ENCODE measurements at regions not wholly inside any gene's neighbourhood (a gene's known extent, or its start where the extent isn't known, plus 50 kb on each side); places are given as distances from the start of the nearest gene placed in this dataset.

GRCh38 chr20:41715526-41715925 is 97.3 kb upstream of the CHD6 start:
- Histone ChIP-seq H3K4me3 (ENCODE audit: insufficient read depth, low read length) (no peak overlapping the region), H3K79me2 (ENCODE audit: insufficient read depth, low read length) (no peaks in the 10 kb centered on the region), H3K9me3 (ENCODE audit: low read depth, low read length) (no peaks in the 10 kb centered on the region), H3K4me2 (ENCODE audit: insufficient read depth, low read length) (no peak overlapping the region), H4K20me1 (ENCODE audit: insufficient read depth, low read length) (no peaks in the 10 kb centered on the region), H3K27me3 (ENCODE audit: insufficient read depth, low read length) (no peaks in the 10 kb centered on the region), H3K4me1 (ENCODE audit: insufficient read depth, low read length) (no peaks in the 10 kb centered on the region), H3K27ac (ENCODE audit: low read depth, low read length) (no peak overlapping the region), H2AFZ (ENCODE audit: low read length) (no peak overlapping the region), H3K36me3 (ENCODE audit: insufficient read depth, low read length) (no peaks in the 10 kb centered on the region)
- DNase-seq (ENCODE audit: insufficient read length, low spot score, missing footprints) = no peak
- TF ChIP-seq CTCF (IDR thresholded peaks at IDR 0.05; ENCODE audit: extremely low read depth, low read depth, low read length) = no peak

- Histone ChIP-seq H3K4me2 (ENCODE audit: insufficient read depth, low read length) (no peak overlapping the region), H3K27me3 (ENCODE audit: insufficient read depth, low read length) (no peaks in the 10 kb centered on the region), H3K36me3 (ENCODE audit: insufficient read depth, low read length) (no peaks in the 10 kb centered on the region), H2AFZ (ENCODE audit: low read length) (no peak overlapping the region), H3K9me3 (ENCODE audit: low read depth, low read length) (no peaks in the 10 kb centered on the region), H3K4me1 (ENCODE audit: insufficient read depth, low read length) (no peaks in the 10 kb centered on the region), H3K27ac (ENCODE audit: low read depth, low read length) (no peak overlapping the region), H3K4me3 (ENCODE audit: insufficient read depth, low read length) (no peak overlapping the region), H3K79me2 (ENCODE audit: insufficient read depth, low read length) (no peaks in the 10 kb centered on the region), H4K20me1 (ENCODE audit: insufficient read depth, low read length) (no peaks in the 10 kb centered on the region)
- DNase-seq (ENCODE audit: insufficient read length, low spot score, missing footprints) = no peak
- no peak for TF ChIP-seq CTCF (IDR thresholded peaks at IDR 0.05; ENCODE audit: extremely low read depth, low read depth, low read length)
These were observed 95.9 kb upstream of the CHD6 start for GRCh38 chr20:41714030-41714429.

GRCh38 chr20:41704896-41705295 is 86.7 kb upstream of the CHD6 start:
- H3K27me3 ChIP-seq (ENCODE audit: insufficient read depth, low read length) = no peaks in the 10 kb centered on the region
- no peaks in the 10 kb centered on the region for H3K36me3 ChIP-seq (ENCODE audit: insufficient read depth, low read length)
- H3K4me2 ChIP-seq (ENCODE audit: insufficient read depth, low read length) = no peak overlapping the region
- TF ChIP-seq CTCF (IDR thresholded peaks at IDR 0.05; ENCODE audit: extremely low read depth, low read depth, low read length) = no peak
- no peaks in the 10 kb centered on the region for H3K9me3 ChIP-seq (ENCODE audit: low read depth, low read length)
- H3K4me3 ChIP-seq (ENCODE audit: insufficient read depth, low read length) = no peak overlapping the region
- H4K20me1 ChIP-seq (ENCODE audit: insufficient read depth, low read length) = no peaks in the 10 kb centered on the region
- H3K4me1 ChIP-seq (ENCODE audit: insufficient read depth, low read length) = no peaks in the 10 kb centered on the region
- no peaks in the 10 kb centered on the region for H3K79me2 ChIP-seq (ENCODE audit: insufficient read depth, low read length)
- no peak overlapping the region for H2AFZ ChIP-seq (ENCODE audit: low read length)
- no peak for DNase-seq (ENCODE audit: insufficient read length, low spot score, missing footprints)
- no peak overlapping the region for H3K27ac ChIP-seq (ENCODE audit: low read depth, low read length)

GRCh38 chr20:41702647-41703046 is 84.5 kb upstream of the CHD6 start:
- H3K4me3 ChIP-seq (ENCODE audit: insufficient read depth, low read length) = no peak overlapping the region
- TF ChIP-seq CTCF (IDR thresholded peaks at IDR 0.05; ENCODE audit: extremely low read depth, low read depth, low read length) = no peak
- no peaks in the 10 kb centered on the region for H3K4me1 ChIP-seq (ENCODE audit: insufficient read depth, low read length)
- no peaks in the 10 kb centered on the region for H3K36me3 ChIP-seq (ENCODE audit: insufficient read depth, low read length)
- no peak overlapping the region for H2AFZ ChIP-seq (ENCODE audit: low read length)
- no peaks in the 10 kb centered on the region for H3K27me3 ChIP-seq (ENCODE audit: insufficient read depth, low read length)
- H3K27ac ChIP-seq (ENCODE audit: low read depth, low read length) = no peak overlapping the region
- no peaks in the 10 kb centered on the region for H4K20me1 ChIP-seq (ENCODE audit: insufficient read depth, low read length)
- no peak for DNase-seq (ENCODE audit: insufficient read length, low spot score, missing footprints)
- H3K4me2 ChIP-seq (ENCODE audit: insufficient read depth, low read length) = no peak overlapping the region
- H3K79me2 ChIP-seq (ENCODE audit: insufficient read depth, low read length) = no peaks in the 10 kb centered on the region
- no peaks in the 10 kb centered on the region for H3K9me3 ChIP-seq (ENCODE audit: low read depth, low read length)
